ENCODE measurements at regions not wholly inside any gene's neighbourhood (a gene's known extent, or its start where the extent isn't known, plus 50 kb on each side); places are given as distances from the start of the nearest gene placed in this dataset.

- TF ChIP-seq CTCF (conservative IDR thresholded peaks at IDR 0.05; ENCODE audit: low read depth in 2 of 2) = no peak
Measured at GRCh38 chr20:40476461-40476860, 212.6 kb downstream of the MAFB start (continued).

GRCh38 chr20:40472905-40473304, 216.1 kb downstream of the MAFB start:
- Histone ChIP-seq H3K4me2 (no peak overlapping the region), H3K27me3 (ENCODE audit: insufficient read depth) (no peaks in the 10 kb centered on the region), H3K27ac (ENCODE audit: low read depth) (no peak overlapping the region), H3K4me3 (no peak overlapping the region), H3K36me3 (ENCODE audit: insufficient read depth) (no peaks in the 10 kb centered on the region), H3F3A (replicated peaks; ENCODE audit: low read depth) (no peaks in the 10 kb centered on the region), H3K9me2 (ENCODE audit: insufficient read depth) (peaks cover 13% of the 10 kb centered on the region), H2AFZ (no peak overlapping the region), H4K20me1 (replicated peaks; ENCODE audit: insufficient read depth) (no peaks in the 10 kb centered on the region), H3K79me2 (replicated peaks; ENCODE audit: insufficient read depth) (no peaks in the 10 kb centered on the region), H3K4me1 (ENCODE audit: insufficient read depth) (no peaks in the 10 kb centered on the region)
- H3K4me3 Mint-ChIP-seq = no peak overlapping the region
- ATAC-seq (no peak), DNase-seq (ENCODE audit: low spot score) (no peak)
- no peak for TF ChIP-seq CTCF (conservative IDR thresholded peaks at IDR 0.05; ENCODE audit: low read depth in 2 of 2)
- TF ChIP-seq REST (IDR thresholded peaks at IDR 0.05; ENCODE audit: unreplicated experiment) = no peak
- H3K27me3 Mint-ChIP-seq (ENCODE audit: insufficient read depth, low read depth, poor library complexity) = peaks cover 2% of the 10 kb centered on the region
- H3K27ac Mint-ChIP-seq = no peak overlapping the region
- H3K9me3 Mint-ChIP-seq = no peaks in the 10 kb centered on the region
- H3K36me3 Mint-ChIP-seq (ENCODE audit: low read depth) = no peaks in the 10 kb centered on the region
- H3K4me1 Mint-ChIP-seq = peaks cover 5% of the 10 kb centered on the region; the same call in 1 of the 3 replicates

- Histone ChIP-seq H2AFZ (no peak overlapping the region), H3K27ac (ENCODE audit: low read depth) (no peak overlapping the region), H3K4me2 (no peak overlapping the region), H3K27me3 (ENCODE audit: insufficient read depth) (no peaks in the 10 kb centered on the region), H4K20me1 (replicated peaks; ENCODE audit: insufficient read depth) (no peaks in the 10 kb centered on the region), H3K79me2 (replicated peaks; ENCODE audit: insufficient read depth) (no peaks in the 10 kb centered on the region), H3K4me1 (ENCODE audit: insufficient read depth) (no peaks in the 10 kb centered on the region), H3K4me3 (no peak overlapping the region), H3K36me3 (ENCODE audit: insufficient read depth) (no peaks in the 10 kb centered on the region), H3F3A (replicated peaks; ENCODE audit: low read depth) (no peaks in the 10 kb centered on the region), H3K9me2 (ENCODE audit: insufficient read depth) (peaks cover 6% of the 10 kb centered on the region)
- no peaks in the 10 kb centered on the region for H3K36me3 Mint-ChIP-seq (ENCODE audit: low read depth)
- DNase-seq (ENCODE audit: low spot score) = peak; percentile 75
- H3K4me3 Mint-ChIP-seq = no peak overlapping the region
- no peaks in the 10 kb centered on the region for H3K9me3 Mint-ChIP-seq
- ATAC-seq = peak; percentile 97
- peaks cover 2% of the 10 kb centered on the region for H3K27me3 Mint-ChIP-seq (ENCODE audit: insufficient read depth, low read depth, poor library complexity)
- H3K4me1 Mint-ChIP-seq = peaks cover 5% of the 10 kb centered on the region; the same call in 2 of the 3 replicates
- peak overlapping the region; percentile 27; the same call in 1 of the 2 replicates for H3K27ac Mint-ChIP-seq
- TF ChIP-seq ZNF462 (CRISPR knock-in tag; IDR thresholded peaks at IDR 0.05) = 0 out of 2 replicates have a peak, but pooled peaks have one; percentile 38
- no peak for TF ChIP-seq STAT1 (IDR thresholded peaks at IDR 0.05; ENCODE audit: unreplicated experiment)
Measured at GRCh38 chr20:40471261-40471629, 217.8 kb downstream of the MAFB start.
